Urinary bladder (tissue), 3 donors: ENCODE measurements at regions not wholly inside any gene's neighbourhood (a gene's known extent, or its start where the extent isn't known, plus 50 kb on each side); places are given as distances from the start of the nearest gene placed in this dataset.
"Not testable (repeated sequence)": the region's sequence is repeated elsewhere in the genome, so short reads cannot be mapped to it uniquely, and the experiment has no call there.

Experiments used
- DNase-seq: peaks from one replicate; pipeline ENCODE4 v3.0.0-alpha.2; 2015; ENCODE audit errors: extremely low spot score
- H3K27ac ChIP-seq: one replicate; pipeline ENCODE4 v1.5.1; 2013; ENCODE audit warnings: low read depth, mild to moderate bottlenecking, moderate library complexity
- H3K36me3 ChIP-seq: one replicate; pipeline ENCODE4 v1.6.1; 2013; ENCODE audit warnings: mild to moderate bottlenecking, moderate library complexity; ENCODE audit not compliant: insufficient read depth
- H3K4me1 ChIP-seq: one replicate; pipeline ENCODE4 v1.6.1; 2013; ENCODE audit warnings: mild to moderate bottlenecking, moderate library complexity; ENCODE audit not compliant: insufficient read depth
- H3K4me3 ChIP-seq: one replicate; pipeline ENCODE4 v1.5.1; 2013; ENCODE audit warnings: low read depth, low read length
- WGBS: extraction: QIAGEN DNeasy Blood & Tissue Kit; methylation state at CpG from one replicate; pipeline ENCODE4 v1.1.7; 2013; 5-methylcytosine and 5-hydroxymethylcytosine counted together
- donor health status: healthy with polysubstance abuse.
- donor health status: healthy.

GRCh38 chr4:189200353-189200752 lies 740.3 kb upstream of the FRG1 start:
- DNase-seq: no peak
- Histone ChIP-seq H3K4me3 (no peak overlapping the region), H3K27ac (no peak overlapping the region), H3K4me1 (no peaks in the 10 kb centered on the region), H3K36me3 (no peaks in the 10 kb centered on the region)
- 65% methylated on average over 7 of the region's 7 CpGs for WGBS

GRCh38 chr4:189202182-189202868 lies 738.3 kb upstream of the FRG1 start:
- Histone ChIP-seq H3K4me1 (no peaks in the 10 kb centered on the region), H3K27ac (no peak overlapping the region), H3K4me3 (no peak overlapping the region), H3K36me3 (no peaks in the 10 kb centered on the region)
- WGBS: 4% methylated on average over 16 of the region's 16 CpGs
- DNase-seq: no peak

- Histone ChIP-seq H3K4me3 (no peak overlapping the region), H3K4me1 (no peaks in the 10 kb centered on the region), H3K27ac (no peak overlapping the region), H3K36me3 (no peaks in the 10 kb centered on the region)
- 27% methylated on average over 8 of the region's 8 CpGs for WGBS
- no peak for DNase-seq
Measured at GRCh38 chr4:189202869-189203271, 737.8 kb upstream of the FRG1 start.

GRCh38 chr4:189204616-189205015 lies 736.1 kb upstream of the FRG1 start:
- Histone ChIP-seq H3K4me1 (no peaks in the 10 kb centered on the region), H3K36me3 (no peaks in the 10 kb centered on the region), H3K4me3 (no peak overlapping the region), H3K27ac (no peak overlapping the region)
- no peak for DNase-seq
- WGBS: 31% methylated on average over 8 of the region's 8 CpGs

GRCh38 chr4:189206953-189207352 lies 733.7 kb upstream of the FRG1 start:
- H3K4me1 ChIP-seq: no peaks in the 10 kb centered on the region
- no peak overlapping the region for H3K27ac ChIP-seq
- DNase-seq: no peak
- WGBS: 61% methylated on average over 10 of the region's 10 CpGs
- no peaks in the 10 kb centered on the region for H3K36me3 ChIP-seq
- H3K4me3 ChIP-seq: no peak overlapping the region

- no peak overlapping the region for H3K4me3 ChIP-seq
- 88% methylated on average over 5 of the region's 5 CpGs for WGBS
- H3K36me3 ChIP-seq: no peaks in the 10 kb centered on the region
- DNase-seq: no peak
- no peaks in the 10 kb centered on the region for H3K4me1 ChIP-seq
- H3K27ac ChIP-seq: no peak overlapping the region
Measured at GRCh38 chr4:189207872-189208271, 732.8 kb upstream of the FRG1 start.

- WGBS: 71% methylated on average over 3 of the region's 3 CpGs
- H3K4me3 ChIP-seq: no peak overlapping the region
- H3K27ac ChIP-seq: no peak overlapping the region
- DNase-seq: no peak
- H3K36me3 ChIP-seq: peaks cover 1% of the 10 kb centered on the region
- no peaks in the 10 kb centered on the region for H3K4me1 ChIP-seq
Measured at GRCh38 chr4:189215574-189215973, 725.1 kb upstream of the FRG1 start.

GRCh38 chr4:189221691-189222090 lies 719.0 kb upstream of the FRG1 start:
- Histone ChIP-seq H3K27ac (no peak overlapping the region), H3K4me1 (no peaks in the 10 kb centered on the region), H3K36me3 (no peaks in the 10 kb centered on the region), H3K4me3 (no peak overlapping the region)
- WGBS: 63% methylated on average over 4 of the region's 4 CpGs
- DNase-seq: no peak

GRCh38 chr4:189228726-189229125 lies 711.9 kb upstream of the FRG1 start:
- Histone ChIP-seq H3K4me3 (no peak overlapping the region), H3K36me3 (no peaks in the 10 kb centered on the region), H3K27ac (no peak overlapping the region), H3K4me1 (no peaks in the 10 kb centered on the region)
- DNase-seq: no peak
- 68% methylated on average over 1 of the region's 1 CpG for WGBS

- 56% methylated on average over 2 of the region's 2 CpGs for WGBS
- DNase-seq: no peak
- H3K36me3 ChIP-seq: no peaks in the 10 kb centered on the region
- no peaks in the 10 kb centered on the region for H3K4me1 ChIP-seq
- H3K4me3 ChIP-seq: no peak overlapping the region
- no peak overlapping the region for H3K27ac ChIP-seq
Measured at GRCh38 chr4:189232274-189232673, 708.4 kb upstream of the FRG1 start.

GRCh38 chr4:189233754-189234153 lies 706.9 kb upstream of the FRG1 start:
- not testable (repeated sequence) for H3K4me1 ChIP-seq, DNase-seq
- WGBS: no CpG with 5 or more reads among the region's 1 CpG

GRCh38 chr4:189234948-189235347 lies 705.7 kb upstream of the FRG1 start:
- H3K27ac ChIP-seq, DNase-seq, H3K36me3 ChIP-seq, H3K4me3 ChIP-seq, H3K4me1 ChIP-seq: not testable (repeated sequence)

More at GRCh38 chr4:189233754-189234153, 706.9 kb upstream of the FRG1 start:
- H3K27ac ChIP-seq, H3K4me3 ChIP-seq, H3K36me3 ChIP-seq: not testable (repeated sequence)

GRCh38 chr4:189235599-189235998 lies 705.1 kb upstream of the FRG1 start:
- no peak overlapping the region for H3K4me3 ChIP-seq
- WGBS: 95% methylated on average over 6 of the region's 6 CpGs
- no peaks in the 10 kb centered on the region for H3K4me1 ChIP-seq
- H3K27ac ChIP-seq: no peak overlapping the region
- DNase-seq: no peak
- no peaks in the 10 kb centered on the region for H3K36me3 ChIP-seq

GRCh38 chr4:189236321-189236720 lies 704.4 kb upstream of the FRG1 start:
- WGBS: 96% methylated on average over 28 of the region's 28 CpGs
- H3K36me3 ChIP-seq, H3K4me3 ChIP-seq, H3K4me1 ChIP-seq, DNase-seq, H3K27ac ChIP-seq: not testable (repeated sequence)

GRCh38 chr4:189237340-189237739 lies 703.3 kb upstream of the FRG1 start:
- Histone ChIP-seq H3K27ac (no peak overlapping the region), H3K4me1 (no peaks in the 10 kb centered on the region), H3K4me3 (no peak overlapping the region), H3K36me3 (no peaks in the 10 kb centered on the region)
- no peak for DNase-seq
- WGBS: 93% methylated on average over 13 of the region's 13 CpGs
